ENCODE measurements at regions not wholly inside any gene's neighbourhood (a gene's known extent, or its start where the extent isn't known, plus 50 kb on each side); places are given as distances from the start of the nearest gene placed in this dataset.

- BruUV-seq (replicated peaks) = no TSS peak
- WGBS (ENCODE audit: insufficient coverage, insufficient replicate concordance, low lambda C conversion rate, missing lambda C conversion rate) = 80% methylated on average over 3 of the region's 3 CpGs
- FAIRE-seq (no peak), DNase-seq (ENCODE audit: low read depth, low spot score) (no peak), ATAC-seq (no peak)
- H3K4me2 ChIP-seq (ENCODE audit: control insufficient read depth, insufficient read depth) = no peak overlapping the region
- intact Hi-C loops (cut with micrococcal nuclease; ENCODE audit: unreplicated experiment) (no loop called here), in situ Hi-C loops (cut with MboI) (no loop called here)
- H2AFZ ChIP-seq (ENCODE audit: control insufficient read depth, low read depth, low read length) = no peak overlapping the region
- no peak overlapping the region for H3K27ac ChIP-seq (ENCODE audit: control insufficient read depth, insufficient read depth)
- H3K4me1 ChIP-seq (ENCODE audit: control insufficient read depth, insufficient read depth, low read length) = no peaks in the 10 kb centered on the region
- H3K27me3 ChIP-seq (replicated peaks in 1 of 2; ENCODE audit: control insufficient read depth in 2 of 2, insufficient read depth in 2 of 2, low read length in 1 of 2) = no peaks in the 10 kb centered on the region
- ChIA-PET RAD21 (ENCODE audit: unreplicated experiment) (no interaction called here), CTCF (no interaction called here), POLR2A (no interaction called here), SMC1A (ENCODE audit: uncharacterized antibody, unreplicated experiment) (no interaction called here)
- H3K4me3 ChIP-seq = no peak overlapping the region
- no peaks in the 10 kb centered on the region for H4K20me1 ChIP-seq (ENCODE audit: control insufficient read depth, insufficient read depth)
- H3K36me3 ChIP-seq (ENCODE audit: control insufficient read depth in 2 of 2, insufficient read depth in 2 of 2, low read length in 1 of 2) = no peaks in the 10 kb centered on the region
- TF ChIP-seq RCOR1 (conservative IDR thresholded peaks at IDR 0.05; ENCODE audit: low read depth, low read length) (no peak), YY1 (IDR thresholded peaks at IDR 0.05; ENCODE audit: low read depth, low read length) (no peak), MTA3 (IDR thresholded peaks at IDR 0.05; ENCODE audit: borderline replicate concordance, low read length) (no peak), ZBED1 (IDR thresholded peaks at IDR 0.05; ENCODE audit: borderline replicate concordance) (no peak), SRF (IDR thresholded peaks at IDR 0.05; ENCODE audit: low read depth in 2 of 2, low read length in 2 of 2) (no peak), POLR2A (IDR thresholded peaks at IDR 0.05; ENCODE audit: low read depth, low read length) (no peak), ASH2L (IDR thresholded peaks at IDR 0.05; ENCODE audit: borderline replicate concordance, low read depth) (no peak), ZBTB40 (IDR thresholded peaks at IDR 0.05; ENCODE audit: borderline replicate concordance) (no peak), IKZF1 (conservative IDR thresholded peaks at IDR 0.05) (no peak), EED (IDR thresholded peaks at IDR 0.05; ENCODE audit: low read depth) (no peak), RB1 (IDR thresholded peaks at IDR 0.05; ENCODE audit: borderline replicate concordance) (no peak), JUND (IDR thresholded peaks at IDR 0.05; ENCODE audit: low read depth, low read length) (no peak), ZNF687 (IDR thresholded peaks at IDR 0.05) (no peak), SMAD5 (IDR thresholded peaks at IDR 0.05; ENCODE audit: low read depth) (no peak), TARDBP (IDR thresholded peaks at IDR 0.05; ENCODE audit: borderline replicate concordance) (no peak), NFXL1 (IDR thresholded peaks at IDR 0.05; ENCODE audit: borderline replicate concordance) (no peak)
- H3K9me3 ChIP-seq (replicated peaks; ENCODE audit: control insufficient read depth, insufficient read depth, low read length) = no peaks in the 10 kb centered on the region
- no peak overlapping the region for H3K9ac ChIP-seq (ENCODE audit: control insufficient read depth, insufficient read depth, low read length)
- H3K79me2 ChIP-seq (ENCODE audit: control insufficient read depth, insufficient read depth, low read length) = no peaks in the 10 kb centered on the region
These were observed 519.2 kb downstream of the TFEC start for GRCh38 chr7:115511330-115511729.
